MCF 10A (cell line): ENCODE measurements at regions not wholly inside any gene's neighbourhood (a gene's known extent, or its start where the extent isn't known, plus 50 kb on each side); places are given as distances from the start of the nearest gene placed in this dataset.

Source experiments
- BruUV-seq: library from RNA; stranded (reverse); fragments of 400-500 nt; replicated peaks from 2 replicates; lab custom pipeline; 2021; lab: Mats Ljungman, UMichigan
- CTCF ChIA-PET: fragments of 300-600 bp; sonication (Branson Sonifier 250); formaldehyde crosslinking; extraction: SDS; loops from one replicate; lab custom pipeline; 2021; ENCODE audit warnings: antibody characterized with exemption, inconsistent platforms; lab: Yijun Ruan, JAX
- POLR2A ChIA-PET: fragments of 300-600, 350-650 bp; sonication (Branson Sonifier 250); formaldehyde crosslinking; extraction: SDS; loops from one replicate; lab custom pipeline; 2020; ENCODE audit warnings: antibody characterized with exemption, inconsistent platforms; lab: Yijun Ruan, JAX
- DNase-seq: peaks from one replicate; pipeline ENCODE4 v3.0.0-alpha.2; 2018; ENCODE audit not compliant: unreplicated experiment
- H3K27ac Mint-ChIP-seq: one replicate; pipeline ENCODE4 v1.8.0; 2022; ENCODE audit warnings: mild to moderate bottlenecking, low read depth, mixed read lengths; ENCODE audit not compliant: unreplicated experiment
- H3K27me3 Mint-ChIP-seq: one replicate; pipeline ENCODE4 v1.8.0; 2022; ENCODE audit warnings: mixed read lengths; ENCODE audit not compliant: insufficient read depth, unreplicated experiment
- H3K36me3 Mint-ChIP-seq: one replicate; pipeline ENCODE4 v1.8.0; 2022; ENCODE audit warnings: mild to moderate bottlenecking, moderate library complexity, mixed read lengths; ENCODE audit not compliant: insufficient read depth, unreplicated experiment
- H3K4me1 Mint-ChIP-seq: one replicate; pipeline ENCODE4 v1.8.0; 2022; ENCODE audit warnings: mixed read lengths; ENCODE audit not compliant: insufficient read depth, unreplicated experiment
- H3K4me3 Mint-ChIP-seq: one replicate; pipeline ENCODE4 v1.8.0; 2022; ENCODE audit warnings: mild to moderate bottlenecking, moderate library complexity, mixed read lengths; ENCODE audit not compliant: unreplicated experiment
- H3K9me3 Mint-ChIP-seq: one replicate; pipeline ENCODE4 v1.8.0; 2022; ENCODE audit warnings: mixed read lengths; ENCODE audit not compliant: unreplicated experiment
- CTCF ChIP-seq: fragments of 200-600 bp; IDR thresholded peaks from one replicate; pipeline ENCODE4 v1.8.0; 2022; ENCODE audit warnings: antibody characterized with exemption, mild to moderate bottlenecking; ENCODE audit not compliant: unreplicated experiment
- intact Hi-C: fragments of 100-400 bp; cut with micrococcal nuclease; formaldehyde crosslinking; loops from 2 replicates; pipeline ENCODE4 v1.14.1; 2022

GRCh38 chr4:7141151-7141834 lies 51.0 kb upstream of the SORCS2 start:
- ChIA-PET CTCF (no interaction called here), POLR2A (no interaction called here)
- Mint-ChIP-seq H3K27me3 (peaks cover 12% of the 10 kb centered on the region), H3K36me3 (no peaks in the 10 kb centered on the region), H3K4me3 (no peak overlapping the region), H3K9me3 (no peaks in the 10 kb centered on the region), H3K4me1 (no peaks in the 10 kb centered on the region), H3K27ac (no peak overlapping the region)
- no peak for TF ChIP-seq CTCF
- BruUV-seq, result no TSS peak
- intact Hi-C loops, result no loop called here
- no peak for DNase-seq

DNA sequence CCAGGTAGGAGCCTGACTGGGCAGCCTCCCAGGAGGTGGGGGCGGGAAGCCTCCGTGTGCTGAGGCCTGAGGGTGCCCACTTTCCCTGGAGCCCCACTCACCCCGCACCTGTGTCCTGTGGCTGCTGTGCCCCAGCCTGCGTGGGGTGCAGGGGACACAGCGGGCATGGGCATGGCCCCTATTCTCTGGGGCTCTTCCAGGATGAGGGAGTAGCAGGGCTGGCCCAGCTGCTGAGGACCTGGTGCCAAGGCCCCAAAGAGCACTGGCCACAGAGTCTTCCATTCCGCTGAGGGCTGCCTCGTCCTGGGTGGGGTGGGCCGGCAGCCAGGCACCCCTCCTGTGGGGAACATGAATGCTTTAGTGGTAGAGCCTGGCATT lies 51.7 kb upstream of the SORCS2 start:
- Mint-ChIP-seq H3K4me1 (no peaks in the 10 kb centered on the region), H3K27me3 (peaks cover 12% of the 10 kb centered on the region)

GRCh38 chr4:7140062-7140691 lies 52.2 kb upstream of the SORCS2 start:
- peaks cover under 1% of the 10 kb centered on the region for H3K4me1 Mint-ChIP-seq
- H3K27me3 Mint-ChIP-seq, result peaks cover 12% of the 10 kb centered on the region
- H3K9me3 Mint-ChIP-seq, result no peaks in the 10 kb centered on the region
- no peak for TF ChIP-seq CTCF
- no peaks in the 10 kb centered on the region for H3K36me3 Mint-ChIP-seq
- H3K27ac Mint-ChIP-seq, result no peak overlapping the region
- intact Hi-C loops, result no loop called here
- BruUV-seq, result no TSS peak
- H3K4me3 Mint-ChIP-seq, result no peak overlapping the region
- ChIA-PET CTCF (interaction anchor here (1.0 kb wide), 2 partner anchors 12 to 38 kb away, joined by 3 read pairs; no protein-coding TSS in a partner anchor), POLR2A (no interaction called here)
- no peak for DNase-seq

More for the DNA sequence above, 51.7 kb upstream of the SORCS2 start:
- Mint-ChIP-seq H3K36me3 (no peaks in the 10 kb centered on the region), H3K27ac (no peak overlapping the region), H3K4me3 (no peak overlapping the region), H3K9me3 (no peaks in the 10 kb centered on the region)
- intact Hi-C loops, result no loop called here
- POLR2A ChIA-PET, result no interaction called here
- CTCF ChIA-PET, result interaction anchor here (1.0 kb wide), 2 partner anchors 11 to 39 kb away, joined by 3 read pairs; no protein-coding TSS in a partner anchor
- TF ChIP-seq CTCF, result no peak
- no peak for DNase-seq
- no TSS peak for BruUV-seq

DNA sequence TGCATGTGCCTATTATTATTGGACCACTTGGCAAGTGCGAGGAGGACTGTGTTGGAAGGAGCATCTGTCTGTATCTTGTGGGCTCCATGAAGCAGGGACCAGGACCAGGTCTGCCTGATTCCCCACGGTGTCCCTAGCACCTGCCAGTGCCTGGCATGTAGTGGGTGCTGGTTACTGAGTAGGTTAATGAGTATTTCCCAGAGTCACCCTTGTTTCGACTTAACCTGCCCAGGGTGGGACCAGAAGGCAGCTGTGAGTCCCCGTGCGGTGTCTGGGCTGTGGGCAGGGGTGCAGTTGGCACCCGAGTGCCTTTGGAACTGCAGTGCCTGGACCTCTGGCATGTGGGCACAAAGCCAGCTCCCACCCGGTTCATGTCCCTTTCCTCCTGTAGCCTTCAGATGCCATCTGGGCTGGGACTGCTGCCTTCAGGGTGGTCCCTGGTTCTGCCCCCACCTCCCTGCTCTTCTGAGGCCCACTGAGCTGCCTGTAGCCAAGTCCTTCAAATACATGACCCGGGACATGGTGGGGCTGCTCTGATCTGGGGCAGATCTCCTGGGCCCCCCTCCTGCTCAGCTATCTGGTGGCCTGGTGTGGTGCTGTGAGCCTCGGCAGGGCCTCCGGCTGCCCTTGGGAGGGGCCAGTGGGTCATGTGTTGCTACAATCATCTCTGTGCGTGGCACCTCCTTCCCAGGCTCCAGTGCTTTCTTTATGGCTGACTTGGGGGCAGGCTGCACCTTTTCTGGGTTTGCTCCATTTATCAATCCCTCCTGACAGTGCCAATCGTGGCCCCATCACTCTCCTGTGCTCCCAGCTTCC lies 53.0 kb upstream of the SORCS2 start:
- CTCF ChIA-PET, result interaction anchor here (1.3 kb wide), 1 partner anchor 12 kb away, joined by 3 read pairs; no protein-coding TSS in a partner anchor
- no peak overlapping the region for H3K4me3 Mint-ChIP-seq
- POLR2A ChIA-PET, result no interaction called here
- H3K27me3 Mint-ChIP-seq, result peaks cover 12% of the 10 kb centered on the region
- peaks cover 8% of the 10 kb centered on the region for H3K4me1 Mint-ChIP-seq
- intact Hi-C loops, result no loop called here
- no peaks in the 10 kb centered on the region for H3K36me3 Mint-ChIP-seq
- H3K27ac Mint-ChIP-seq, result no peak overlapping the region
- no peaks in the 10 kb centered on the region for H3K9me3 Mint-ChIP-seq
- no peak for DNase-seq
- no TSS peak for BruUV-seq
- no peak for TF ChIP-seq CTCF
